ENCODE measurements at regions not wholly inside any gene's neighbourhood (a gene's known extent, or its start where the extent isn't known, plus 50 kb on each side); places are given as distances from the start of the nearest gene placed in this dataset.

GRCh38 chr12:61490526-61491498 is 769.4 kb upstream of the USP15 start:
- no CpG with 5 or more reads among the region's 4 CpGs for WGBS (ENCODE audit: insufficient coverage)
- H4K20me1 ChIP-seq (ENCODE audit: insufficient read depth, low read length): no peaks in the 10 kb centered on the region
- TF ChIP-seq, protein P1, sequence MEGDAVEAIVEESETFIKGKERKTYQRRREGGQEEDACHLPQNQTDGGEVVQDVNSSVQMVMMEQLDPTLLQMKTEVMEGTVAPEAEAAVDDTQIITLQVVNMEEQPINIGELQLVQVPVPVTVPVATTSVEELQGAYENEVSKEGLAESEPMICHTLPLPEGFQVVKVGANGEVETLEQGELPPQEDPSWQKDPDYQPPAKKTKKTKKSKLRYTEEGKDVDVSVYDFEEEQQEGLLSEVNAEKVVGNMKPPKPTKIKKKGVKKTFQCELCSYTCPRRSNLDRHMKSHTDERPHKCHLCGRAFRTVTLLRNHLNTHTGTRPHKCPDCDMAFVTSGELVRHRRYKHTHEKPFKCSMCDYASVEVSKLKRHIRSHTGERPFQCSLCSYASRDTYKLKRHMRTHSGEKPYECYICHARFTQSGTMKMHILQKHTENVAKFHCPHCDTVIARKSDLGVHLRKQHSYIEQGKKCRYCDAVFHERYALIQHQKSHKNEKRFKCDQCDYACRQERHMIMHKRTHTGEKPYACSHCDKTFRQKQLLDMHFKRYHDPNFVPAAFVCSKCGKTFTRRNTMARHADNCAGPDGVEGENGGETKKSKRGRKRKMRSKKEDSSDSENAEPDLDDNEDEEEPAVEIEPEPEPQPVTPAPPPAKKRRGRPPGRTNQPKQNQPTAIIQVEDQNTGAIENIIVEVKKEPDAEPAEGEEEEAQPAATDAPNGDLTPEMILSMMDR (IDR thresholded peaks at IDR 0.05): no peak
- no peaks in the 10 kb centered on the region for H3K4me1 ChIP-seq (ENCODE audit: control insufficient read depth in 1 of 2, insufficient read depth in 2 of 2, low read length in 2 of 2)
- no peaks in the 10 kb centered on the region for H3K27me3 ChIP-seq (ENCODE audit: control insufficient read depth in 2 of 2, insufficient read depth in 2 of 2, low read length in 2 of 2)
- no peak overlapping the region for H3K4me3 Mint-ChIP-seq
- H3K27ac Mint-ChIP-seq: no peak overlapping the region
- H2AFZ ChIP-seq (ENCODE audit: insufficient read depth, low read depth, low read length, poor library complexity, severe bottlenecking): no peak overlapping the region
- H3K79me2 ChIP-seq (ENCODE audit: insufficient read depth, low read length): no peaks in the 10 kb centered on the region
- H3K9me3 Mint-ChIP-seq: peaks cover 0 to 3% (median 0%) of the 10 kb centered on the region in 7 donors
- no peaks in the 10 kb centered on the region for H3K27me3 Mint-ChIP-seq (ENCODE audit: low read depth in 3 of 3)
- intact Hi-C loops (cut with micrococcal nuclease): no loop called here
- DNase-seq: no peak
- no peaks in the 10 kb centered on the region for H3K9me3 ChIP-seq (replicated peaks in 1 of 2; ENCODE audit: control insufficient read depth in 1 of 2, insufficient read depth in 1 of 2, low read length in 2 of 2)
- no peak overlapping the region for H3K4me3 ChIP-seq (replicated peaks in 1 of 3; ENCODE audit: low read depth in 2 of 3, low read length in 3 of 3)
- H3K4me2 ChIP-seq (replicated peaks; ENCODE audit: extremely low read depth, low read length, poor library complexity, severe bottlenecking): no peak overlapping the region
- no peaks in the 10 kb centered on the region for H3K36me3 Mint-ChIP-seq
- H3K4me1 Mint-ChIP-seq: no peaks in the 10 kb centered on the region
- H3K36me3 ChIP-seq (replicated peaks in 1 of 2; ENCODE audit: control insufficient read depth in 1 of 2, insufficient read depth in 2 of 2, low read length in 2 of 2): no peaks in the 10 kb centered on the region
- no peak overlapping the region for H3K27ac ChIP-seq (ENCODE audit: low read depth in 1 of 2, low read length in 2 of 2)
- no peak overlapping the region for H3K9ac ChIP-seq (ENCODE audit: insufficient read depth, low read length, poor library complexity, severe bottlenecking)

DNA sequence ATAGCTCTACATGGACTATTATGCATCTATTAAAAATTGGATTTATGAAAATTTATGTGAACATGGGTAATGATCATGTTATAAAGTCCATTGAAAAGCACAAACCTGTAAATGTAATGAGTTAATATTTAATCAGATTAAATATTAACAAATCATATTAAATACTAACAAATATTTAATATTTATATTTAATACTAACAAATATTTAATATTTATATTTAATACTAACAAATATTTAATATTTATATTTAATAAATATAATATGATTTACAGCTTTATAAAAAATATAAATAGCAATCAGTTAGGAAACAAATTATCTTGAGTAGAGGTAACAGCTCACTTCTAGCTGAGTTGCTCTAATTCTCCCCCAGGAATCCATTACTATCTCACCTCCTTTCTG is 758.0 kb upstream of the USP15 start:
- Histone ChIP-seq H2AFZ (ENCODE audit: insufficient read depth, low read depth, low read length, poor library complexity, severe bottlenecking) (no peak overlapping the region), H3K9me3 (replicated peaks in 1 of 2; ENCODE audit: control insufficient read depth in 1 of 2, insufficient read depth in 1 of 2, low read length in 2 of 2) (no peaks in the 10 kb centered on the region), H3K36me3 (replicated peaks in 1 of 2; ENCODE audit: control insufficient read depth in 1 of 2, insufficient read depth in 2 of 2, low read length in 2 of 2) (no peaks in the 10 kb centered on the region), H3K4me3 (replicated peaks in 1 of 3; ENCODE audit: low read depth in 2 of 3, low read length in 3 of 3) (no peak overlapping the region), H3K4me2 (replicated peaks; ENCODE audit: extremely low read depth, low read length, poor library complexity, severe bottlenecking) (no peak overlapping the region), H3K9ac (ENCODE audit: insufficient read depth, low read length, poor library complexity, severe bottlenecking) (no peak overlapping the region), H3K27ac (ENCODE audit: low read depth in 1 of 2, low read length in 2 of 2) (no peak overlapping the region), H3K27me3 (ENCODE audit: control insufficient read depth in 2 of 2, insufficient read depth in 2 of 2, low read length in 2 of 2) (no peaks in the 10 kb centered on the region), H3K79me2 (ENCODE audit: insufficient read depth, low read length) (no peaks in the 10 kb centered on the region), H3K4me1 (ENCODE audit: control insufficient read depth in 1 of 2, insufficient read depth in 2 of 2, low read length in 2 of 2) (no peaks in the 10 kb centered on the region), H4K20me1 (ENCODE audit: insufficient read depth, low read length) (no peaks in the 10 kb centered on the region)
- no peaks in the 10 kb centered on the region for H3K4me1 Mint-ChIP-seq
- intact Hi-C loops (cut with micrococcal nuclease): no loop called here
- no peaks in the 10 kb centered on the region for H3K27me3 Mint-ChIP-seq (ENCODE audit: low read depth in 3 of 3)
- H3K27ac Mint-ChIP-seq: no peak overlapping the region
- H3K9me3 Mint-ChIP-seq: peaks cover 0 to 11% (median 3%) of the 10 kb centered on the region in 7 donors
- no peak overlapping the region for H3K4me3 Mint-ChIP-seq
- no peak for DNase-seq
- TF ChIP-seq, protein P1 (IDR thresholded peaks at IDR 0.05): no peak
- H3K36me3 Mint-ChIP-seq: no peaks in the 10 kb centered on the region

Measured in CD14-positive monocyte (primary cell).